ENCODE measurements at regions not wholly inside any gene's neighbourhood (a gene's known extent, or its start where the extent isn't known, plus 50 kb on each side); places are given as distances from the start of the nearest gene placed in this dataset.
"Not testable (repeated sequence)": the region's sequence is repeated elsewhere in the genome, so short reads cannot be mapped to it uniquely, and the experiment has no call there.

DNA sequence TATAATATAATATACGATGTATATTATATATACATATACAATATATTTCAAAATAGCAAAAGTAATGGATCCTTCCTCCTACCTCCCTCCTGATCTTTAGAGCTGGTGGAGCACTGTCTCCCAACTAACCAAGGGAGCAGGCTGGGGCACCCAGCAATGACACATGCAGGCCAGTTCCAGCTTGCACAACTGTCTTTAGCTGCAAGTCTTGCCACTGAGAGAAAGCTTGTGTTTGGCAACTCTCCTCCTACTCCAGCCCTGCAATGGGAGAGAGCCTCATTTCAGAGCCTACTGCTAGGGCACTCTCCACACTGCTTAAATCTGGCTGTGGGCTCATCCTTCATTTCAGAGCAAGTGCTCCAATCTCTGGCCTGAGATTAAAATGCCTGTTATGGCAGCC is 469.8 kb upstream of the OLFM3 start:
- TF ChIP-seq, protein P1, sequence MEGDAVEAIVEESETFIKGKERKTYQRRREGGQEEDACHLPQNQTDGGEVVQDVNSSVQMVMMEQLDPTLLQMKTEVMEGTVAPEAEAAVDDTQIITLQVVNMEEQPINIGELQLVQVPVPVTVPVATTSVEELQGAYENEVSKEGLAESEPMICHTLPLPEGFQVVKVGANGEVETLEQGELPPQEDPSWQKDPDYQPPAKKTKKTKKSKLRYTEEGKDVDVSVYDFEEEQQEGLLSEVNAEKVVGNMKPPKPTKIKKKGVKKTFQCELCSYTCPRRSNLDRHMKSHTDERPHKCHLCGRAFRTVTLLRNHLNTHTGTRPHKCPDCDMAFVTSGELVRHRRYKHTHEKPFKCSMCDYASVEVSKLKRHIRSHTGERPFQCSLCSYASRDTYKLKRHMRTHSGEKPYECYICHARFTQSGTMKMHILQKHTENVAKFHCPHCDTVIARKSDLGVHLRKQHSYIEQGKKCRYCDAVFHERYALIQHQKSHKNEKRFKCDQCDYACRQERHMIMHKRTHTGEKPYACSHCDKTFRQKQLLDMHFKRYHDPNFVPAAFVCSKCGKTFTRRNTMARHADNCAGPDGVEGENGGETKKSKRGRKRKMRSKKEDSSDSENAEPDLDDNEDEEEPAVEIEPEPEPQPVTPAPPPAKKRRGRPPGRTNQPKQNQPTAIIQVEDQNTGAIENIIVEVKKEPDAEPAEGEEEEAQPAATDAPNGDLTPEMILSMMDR (IDR thresholded peaks at IDR 0.05; ENCODE audit: borderline replicate concordance, extremely low read depth, insufficient read depth), result no peak
- H3K27ac ChIP-seq (ENCODE audit: low read depth in 2 of 2, low read length in 2 of 2), result no peak overlapping the region
- intact Hi-C loops (cut with DNase I), result no loop called here
- no peaks in the 10 kb centered on the region for H3K9me3 ChIP-seq (ENCODE audit: control insufficient read depth in 2 of 3, insufficient read depth in 1 of 3, low read length in 3 of 3)
- no peak overlapping the region for H3K4me3 ChIP-seq (ENCODE audit: low read length in 3 of 3)
- no peak for FAIRE-seq
- DNase-seq, result no peak
- H3K36me3 ChIP-seq (ENCODE audit: control insufficient read depth in 2 of 3, insufficient read depth in 3 of 3, low read length in 3 of 3), result no peaks in the 10 kb centered on the region
- no peaks in the 10 kb centered on the region for H3K4me1 ChIP-seq (ENCODE audit: control insufficient read depth in 2 of 3, insufficient read depth in 2 of 3, low read depth in 1 of 3, low read length in 3 of 3)
- no peaks in the 10 kb centered on the region for H3K27me3 ChIP-seq (ENCODE audit: control insufficient read depth, insufficient read depth, low read length)
- H3K9ac ChIP-seq (ENCODE audit: low read length in 3 of 3), result no peak overlapping the region

- Histone ChIP-seq H3K9me3 (ENCODE audit: control insufficient read depth in 2 of 3, insufficient read depth in 1 of 3, low read length in 3 of 3) (no peaks in the 10 kb centered on the region), H3K4me3 (ENCODE audit: low read length in 3 of 3) (no peak overlapping the region), H3K9ac (ENCODE audit: low read length in 3 of 3) (no peak overlapping the region), H3K36me3 (ENCODE audit: control insufficient read depth in 2 of 3, insufficient read depth in 3 of 3, low read length in 3 of 3) (no peaks in the 10 kb centered on the region), H3K27me3 (ENCODE audit: control insufficient read depth, insufficient read depth, low read length) (no peaks in the 10 kb centered on the region), H3K4me1 (ENCODE audit: control insufficient read depth in 2 of 3, insufficient read depth in 2 of 3, low read depth in 1 of 3, low read length in 3 of 3) (no peaks in the 10 kb centered on the region), H3K27ac (ENCODE audit: low read depth in 2 of 2, low read length in 2 of 2) (no peak overlapping the region)
- intact Hi-C loops (cut with DNase I), result no loop called here
- TF ChIP-seq, protein P1 (IDR thresholded peaks at IDR 0.05; ENCODE audit: borderline replicate concordance, extremely low read depth, insufficient read depth), result no peak
- no peak for FAIRE-seq
- DNase-seq, result no peak
These were observed 466.6 kb upstream of the OLFM3 start for GRCh38 chr1:102463328-102463727.

- H3K4me1 ChIP-seq (ENCODE audit: control insufficient read depth in 2 of 3, insufficient read depth in 2 of 3, low read depth in 1 of 3, low read length in 3 of 3); H3K4me3 ChIP-seq (ENCODE audit: low read length in 3 of 3); H3K27ac ChIP-seq (ENCODE audit: low read depth in 2 of 2, low read length in 2 of 2); H3K9me3 ChIP-seq (ENCODE audit: control insufficient read depth in 2 of 3, insufficient read depth in 1 of 3, low read length in 3 of 3); DNase-seq; H3K9ac ChIP-seq (ENCODE audit: low read length in 3 of 3); FAIRE-seq; H3K27me3 ChIP-seq (ENCODE audit: control insufficient read depth, insufficient read depth, low read length); H3K36me3 ChIP-seq (ENCODE audit: control insufficient read depth in 2 of 3, insufficient read depth in 3 of 3, low read length in 3 of 3); intact Hi-C loops (cut with DNase I): not testable (repeated sequence)
These were observed 445.6 kb upstream of the OLFM3 start for GRCh38 chr1:102442317-102442716.

- TF ChIP-seq, protein P1 (IDR thresholded peaks at IDR 0.05; ENCODE audit: borderline replicate concordance, extremely low read depth, insufficient read depth), result no peak
- Histone ChIP-seq H3K27me3 (ENCODE audit: control insufficient read depth, insufficient read depth, low read length) (no peaks in the 10 kb centered on the region), H3K9ac (ENCODE audit: low read length in 3 of 3) (no peak overlapping the region), H3K36me3 (ENCODE audit: control insufficient read depth in 2 of 3, insufficient read depth in 3 of 3, low read length in 3 of 3) (no peaks in the 10 kb centered on the region), H3K27ac (ENCODE audit: low read depth in 2 of 2, low read length in 2 of 2) (no peak overlapping the region), H3K4me3 (ENCODE audit: low read length in 3 of 3) (no peak overlapping the region), H3K4me1 (ENCODE audit: control insufficient read depth in 2 of 3, insufficient read depth in 2 of 3, low read depth in 1 of 3, low read length in 3 of 3) (no peaks in the 10 kb centered on the region), H3K9me3 (ENCODE audit: control insufficient read depth in 2 of 3, insufficient read depth in 1 of 3, low read length in 3 of 3) (peaks cover 0 to 2% (median 0%) of the 10 kb centered on the region in 3 donors)
- no peak for DNase-seq
- intact Hi-C loops (cut with DNase I), result no loop called here
- no peak for FAIRE-seq
These were observed 438.8 kb upstream of the OLFM3 start for GRCh38 chr1:102435483-102435882.
